Coronary artery (tissue), 2 donors: ENCODE measurements at regions not wholly inside any gene's neighbourhood (a gene's known extent, or its start where the extent isn't known, plus 50 kb on each side); places are given as distances from the start of the nearest gene placed in this dataset.

Experiments used
- DNase-seq: peaks from one replicate; pipeline ENCODE4 v3.0.0-alpha.2; 2017; ENCODE audit warnings: low spot score
- H3K27ac ChIP-seq, 2 donors: fragments of 200-600 bp; sonication (generic); one replicate each; pipeline ENCODE4 v1.5.1; 2016 to 2019
- H3K4me3 ChIP-seq: fragments of 200-600 bp; sonication (generic); 2 replicates; pipeline ENCODE4 v1.5.1; 2016; ENCODE audit warnings: mild to moderate bottlenecking, moderate library complexity
- TF ChIP-seq, protein P1 (sequence below): fragments of 200-600 bp; sonication (generic); IDR thresholded peaks from one replicate; pipeline ENCODE4 v1.5.1; 2019; ENCODE audit warnings: antibody characterized with exemption

DNA sequence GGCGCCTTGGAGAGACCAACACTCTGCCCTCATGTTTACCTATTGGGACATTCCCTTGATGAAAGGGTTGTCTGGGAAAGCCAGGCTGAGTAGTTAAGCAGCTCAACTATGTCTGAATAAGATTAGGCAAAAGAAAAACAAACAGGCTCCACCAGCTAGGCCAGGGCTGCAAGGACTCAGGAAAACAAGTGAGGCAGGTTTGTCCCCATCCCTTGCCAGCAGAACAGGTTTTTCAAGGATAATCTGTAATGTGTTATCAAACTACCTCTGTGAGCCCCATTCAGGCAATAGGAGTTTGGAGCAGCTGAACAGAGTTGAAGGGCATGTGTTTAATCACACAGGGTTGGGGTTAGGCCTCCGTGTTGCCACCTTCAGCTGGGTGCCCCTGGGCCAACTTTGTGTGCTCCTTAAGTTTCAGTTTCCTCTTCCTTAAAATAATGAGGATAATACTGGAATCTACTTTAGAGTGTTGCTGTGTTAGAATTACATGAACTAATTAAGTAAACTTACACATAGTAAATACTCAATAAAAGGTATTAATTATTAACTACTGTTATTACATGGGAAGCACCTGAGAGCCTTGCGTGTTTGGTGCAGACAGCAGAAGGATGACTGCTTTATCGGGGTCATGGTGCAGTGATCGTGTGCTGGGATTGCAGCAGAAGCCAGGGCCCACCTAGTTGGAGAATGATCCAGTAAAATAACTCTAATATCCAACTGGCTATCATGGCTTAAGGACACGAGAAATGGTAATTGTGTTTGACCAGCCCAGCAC, 72.1 kb upstream of the ATP10B start:
- no peak overlapping the region for H3K27ac ChIP-seq
- H3K4me3 ChIP-seq = no peak overlapping the region
- no peak for DNase-seq
- TF ChIP-seq, protein P1, sequence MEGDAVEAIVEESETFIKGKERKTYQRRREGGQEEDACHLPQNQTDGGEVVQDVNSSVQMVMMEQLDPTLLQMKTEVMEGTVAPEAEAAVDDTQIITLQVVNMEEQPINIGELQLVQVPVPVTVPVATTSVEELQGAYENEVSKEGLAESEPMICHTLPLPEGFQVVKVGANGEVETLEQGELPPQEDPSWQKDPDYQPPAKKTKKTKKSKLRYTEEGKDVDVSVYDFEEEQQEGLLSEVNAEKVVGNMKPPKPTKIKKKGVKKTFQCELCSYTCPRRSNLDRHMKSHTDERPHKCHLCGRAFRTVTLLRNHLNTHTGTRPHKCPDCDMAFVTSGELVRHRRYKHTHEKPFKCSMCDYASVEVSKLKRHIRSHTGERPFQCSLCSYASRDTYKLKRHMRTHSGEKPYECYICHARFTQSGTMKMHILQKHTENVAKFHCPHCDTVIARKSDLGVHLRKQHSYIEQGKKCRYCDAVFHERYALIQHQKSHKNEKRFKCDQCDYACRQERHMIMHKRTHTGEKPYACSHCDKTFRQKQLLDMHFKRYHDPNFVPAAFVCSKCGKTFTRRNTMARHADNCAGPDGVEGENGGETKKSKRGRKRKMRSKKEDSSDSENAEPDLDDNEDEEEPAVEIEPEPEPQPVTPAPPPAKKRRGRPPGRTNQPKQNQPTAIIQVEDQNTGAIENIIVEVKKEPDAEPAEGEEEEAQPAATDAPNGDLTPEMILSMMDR = no peak

DNA sequence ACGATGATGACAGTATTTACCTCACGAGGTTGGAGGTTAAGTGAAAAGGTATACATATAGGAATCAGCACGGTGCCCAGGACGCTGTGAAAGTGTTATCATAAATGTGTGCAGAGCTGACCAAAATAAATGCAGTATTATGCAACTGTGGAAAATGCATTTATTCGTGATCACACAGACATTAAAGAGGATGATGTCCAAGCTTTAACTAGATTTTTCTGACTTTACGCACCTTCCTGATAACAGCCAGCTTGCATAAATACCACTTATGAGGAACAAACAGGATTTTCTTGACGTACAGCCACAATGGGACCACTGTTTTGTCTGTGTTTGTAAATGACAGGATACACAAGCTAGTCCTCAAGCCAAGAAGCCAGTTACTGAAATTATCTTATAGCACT, 71.4 kb upstream of the ATP10B start:
- no peak for DNase-seq
- H3K4me3 ChIP-seq = no peak overlapping the region
- no peak overlapping the region for H3K27ac ChIP-seq
- TF ChIP-seq, protein P1 = no peak

DNA sequence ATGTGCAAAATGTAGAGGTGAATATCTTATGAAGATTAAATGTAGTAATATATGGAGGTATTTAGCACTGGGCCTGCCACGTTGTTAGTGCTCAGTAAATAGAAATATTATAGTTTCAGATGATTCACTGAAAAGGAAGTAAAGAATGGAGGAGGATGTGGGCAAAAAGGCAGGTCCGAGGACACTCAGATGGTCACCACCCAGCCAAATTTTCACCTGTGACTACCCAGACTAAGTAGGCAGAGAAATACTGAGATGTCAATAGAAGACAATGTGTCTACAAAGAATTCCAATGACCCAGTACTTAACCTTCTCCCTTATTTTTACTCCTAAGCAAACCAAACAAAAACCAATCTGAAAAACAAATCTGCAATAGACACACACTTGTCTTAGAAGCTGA, 70.3 kb upstream of the ATP10B start:
- DNase-seq = no peak
- no peak overlapping the region for H3K27ac ChIP-seq
- H3K4me3 ChIP-seq = no peak overlapping the region
- TF ChIP-seq, protein P1 = no peak

DNA sequence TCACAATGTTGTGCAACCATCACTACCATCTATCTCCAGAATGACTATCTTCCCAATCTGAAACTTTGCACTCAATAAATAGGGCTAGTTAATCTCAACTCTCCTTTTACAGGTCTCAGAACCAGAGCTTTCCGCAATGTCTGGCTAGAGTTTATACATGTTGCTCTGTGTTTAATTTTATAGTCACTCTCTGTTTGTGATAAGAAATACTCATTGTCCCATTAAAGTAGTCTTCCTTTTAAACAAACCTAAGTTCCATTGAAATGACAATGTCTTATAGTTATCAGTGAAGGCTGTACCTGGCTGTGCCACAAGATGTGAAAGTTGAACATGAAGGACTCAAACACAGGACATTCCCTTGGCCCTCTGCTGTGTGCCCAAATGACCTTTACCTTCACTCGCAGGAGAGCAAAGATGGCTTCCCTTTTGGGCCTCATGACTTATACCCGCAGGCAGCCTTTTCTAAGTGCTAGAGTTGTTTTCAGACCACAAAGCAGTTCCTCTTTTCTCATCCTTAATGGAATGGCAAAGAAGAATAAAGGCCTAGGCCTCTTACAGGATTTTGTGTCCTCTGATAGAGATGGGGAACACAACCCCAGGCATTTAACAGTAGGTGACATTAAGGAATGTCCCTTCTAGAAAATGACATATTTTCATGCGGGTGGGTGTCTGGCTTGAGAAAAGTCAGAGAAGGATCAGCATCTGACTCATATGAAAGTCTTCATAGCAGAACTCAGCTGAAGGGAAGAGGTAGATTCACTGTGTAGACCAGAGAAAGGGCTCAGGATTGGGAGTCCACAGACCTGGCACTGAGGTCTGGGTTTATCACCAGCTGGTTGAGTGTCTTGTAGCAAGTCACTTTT, 69.6 kb upstream of the ATP10B start:
- Histone ChIP-seq H3K4me3 (no peak overlapping the region), H3K27ac (no peak overlapping the region)
- no peak for DNase-seq
- TF ChIP-seq, protein P1 = no peak

DNA sequence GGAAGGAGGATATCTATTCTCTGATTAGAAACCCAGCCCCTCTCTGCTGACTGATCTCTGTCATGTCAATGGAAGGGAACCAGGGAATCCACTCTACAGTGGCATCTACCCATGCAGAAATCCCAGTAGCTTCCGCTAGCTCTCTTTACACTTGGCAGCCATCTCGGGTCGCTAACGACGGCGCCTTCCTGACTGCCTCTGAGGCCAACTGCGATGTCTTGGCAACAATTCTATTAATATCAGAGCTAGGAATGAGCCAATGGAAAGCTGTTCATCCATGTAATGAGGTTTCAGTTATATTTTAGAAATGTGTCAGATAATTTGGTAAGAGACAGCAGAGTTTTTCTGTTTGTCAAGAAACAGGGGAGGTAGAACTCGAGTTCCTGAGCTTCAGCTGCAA, 67.6 kb upstream of the ATP10B start:
- no peak for DNase-seq
- H3K4me3 ChIP-seq = no peak overlapping the region
- no peak overlapping the region for H3K27ac ChIP-seq
- TF ChIP-seq, protein P1 = no peak

DNA sequence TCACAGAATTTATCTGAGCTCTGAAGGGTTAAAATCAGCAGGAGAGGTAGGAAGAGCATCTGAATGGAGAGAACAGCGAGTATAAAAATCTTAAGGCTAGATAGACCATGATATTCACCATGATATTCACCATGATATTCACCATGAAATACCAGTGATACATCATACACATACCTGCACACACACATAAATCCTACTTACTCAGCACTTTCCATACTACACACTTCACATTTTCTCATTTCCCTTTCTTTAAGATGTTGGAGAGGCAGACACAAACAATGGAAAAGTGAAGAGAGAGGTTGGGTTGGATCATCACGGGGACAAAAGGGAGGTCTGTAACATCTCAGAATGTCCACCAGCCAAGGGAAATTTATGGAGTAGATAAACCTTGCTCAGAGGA, 66.4 kb upstream of the ATP10B start:
- Histone ChIP-seq H3K27ac (no peak overlapping the region), H3K4me3 (no peak overlapping the region)
- TF ChIP-seq, protein P1 = no peak
- no peak for DNase-seq
